ENCODE measurements at regions not wholly inside any gene's neighbourhood (a gene's known extent, or its start where the extent isn't known, plus 50 kb on each side); places are given as distances from the start of the nearest gene placed in this dataset.

DNA sequence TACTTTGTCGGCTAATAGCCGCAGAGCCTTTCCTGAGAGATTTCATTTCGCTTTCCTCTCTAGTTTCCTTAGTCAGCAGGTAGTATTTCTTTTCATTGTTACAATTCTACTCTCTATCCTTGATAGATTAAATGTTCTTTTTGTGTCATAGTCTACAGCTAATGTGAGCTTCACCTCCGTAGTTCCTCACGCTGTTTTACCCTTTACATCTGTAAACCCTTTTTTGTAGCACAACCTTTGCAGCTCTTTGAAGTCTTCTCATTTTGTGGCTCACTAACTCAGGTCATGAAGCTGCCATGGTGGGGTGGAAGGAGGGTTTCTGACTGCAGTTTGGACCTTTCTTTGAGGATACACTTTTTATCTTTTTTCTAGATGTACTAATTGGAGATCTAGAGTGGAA is 1008.8 kb upstream of the PABPC4L start:
- no peaks in the 10 kb centered on the region for H3K27me3 Mint-ChIP-seq
- H3K9me3 Mint-ChIP-seq = no peaks in the 10 kb centered on the region
- no peak overlapping the region for H3K4me3 Mint-ChIP-seq
- ChIA-PET POLR2A (no interaction called here), CTCF (no interaction called here)
- no peak overlapping the region for H3K27ac Mint-ChIP-seq
- no peaks in the 10 kb centered on the region for H3K4me1 Mint-ChIP-seq
- DNase-seq = no peak
- H3K36me3 Mint-ChIP-seq (ENCODE audit: low read depth) = no peaks in the 10 kb centered on the region

- DNase-seq = no peak
- POLR2A ChIA-PET = no interaction called here
- CTCF ChIA-PET = no interaction called here
- Mint-ChIP-seq H3K27me3 (no peaks in the 10 kb centered on the region), H3K4me1 (no peaks in the 10 kb centered on the region), H3K4me3 (no peak overlapping the region), H3K9me3 (no peaks in the 10 kb centered on the region), H3K27ac (no peak overlapping the region), H3K36me3 (ENCODE audit: low read depth) (no peaks in the 10 kb centered on the region)
These were observed 1005.9 kb upstream of the PABPC4L start for GRCh38 chr4:135207531-135207930.

GRCh38 chr4:135204311-135204710 is 1002.7 kb upstream of the PABPC4L start:
- ChIA-PET POLR2A (no interaction called here), CTCF (no interaction called here)
- DNase-seq = no peak
- Mint-ChIP-seq H3K9me3 (no peaks in the 10 kb centered on the region), H3K36me3 (ENCODE audit: low read depth) (no peaks in the 10 kb centered on the region), H3K4me3 (no peak overlapping the region), H3K27ac (no peak overlapping the region), H3K27me3 (no peaks in the 10 kb centered on the region), H3K4me1 (no peaks in the 10 kb centered on the region)

GRCh38 chr4:135201081-135201480 is 999.5 kb upstream of the PABPC4L start:
- Mint-ChIP-seq H3K9me3 (no peaks in the 10 kb centered on the region), H3K27ac (no peak overlapping the region), H3K27me3 (no peaks in the 10 kb centered on the region), H3K36me3 (ENCODE audit: low read depth) (no peaks in the 10 kb centered on the region), H3K4me3 (no peak overlapping the region), H3K4me1 (no peaks in the 10 kb centered on the region)
- no peak for DNase-seq
- ChIA-PET CTCF (no interaction called here), POLR2A (no interaction called here)

DNA sequence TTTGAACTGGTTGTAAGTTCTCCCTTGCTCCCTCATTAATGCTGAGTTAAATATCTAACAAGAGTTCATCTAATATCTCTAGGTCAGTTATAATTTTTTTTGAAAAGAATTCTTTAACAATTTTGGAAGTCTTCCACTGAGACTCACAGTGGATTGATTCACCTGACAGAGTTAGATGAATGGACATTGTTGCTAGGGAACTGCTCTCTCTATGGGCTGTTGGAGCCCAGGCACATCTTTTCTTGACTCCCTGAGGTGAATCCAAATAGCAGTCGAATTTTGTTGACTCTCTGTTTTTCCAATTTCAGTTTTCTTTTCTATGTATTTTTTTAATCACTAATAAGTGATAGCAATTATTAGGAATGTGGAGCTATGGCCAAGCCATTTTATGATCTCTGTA is 996.1 kb upstream of the PABPC4L start:
- no peaks in the 10 kb centered on the region for H3K36me3 Mint-ChIP-seq (ENCODE audit: low read depth)
- no peak overlapping the region for H3K27ac Mint-ChIP-seq
- no peak for DNase-seq
- H3K4me3 Mint-ChIP-seq = no peak overlapping the region
- no peaks in the 10 kb centered on the region for H3K9me3 Mint-ChIP-seq
- POLR2A ChIA-PET = no interaction called here
- CTCF ChIA-PET = no interaction called here
- no peaks in the 10 kb centered on the region for H3K27me3 Mint-ChIP-seq
- no peaks in the 10 kb centered on the region for H3K4me1 Mint-ChIP-seq

GRCh38 chr4:135194477-135194876 is 992.9 kb upstream of the PABPC4L start:
- no peaks in the 10 kb centered on the region for H3K27me3 Mint-ChIP-seq
- ChIA-PET POLR2A (no interaction called here), CTCF (no interaction called here)
- no peaks in the 10 kb centered on the region for H3K4me1 Mint-ChIP-seq
- no peak for DNase-seq
- H3K27ac Mint-ChIP-seq = no peak overlapping the region
- H3K4me3 Mint-ChIP-seq = no peak overlapping the region
- no peaks in the 10 kb centered on the region for H3K36me3 Mint-ChIP-seq (ENCODE audit: low read depth)
- H3K9me3 Mint-ChIP-seq = no peaks in the 10 kb centered on the region

GRCh38 chr4:135192751-135193535 is 991.4 kb upstream of the PABPC4L start:
- Mint-ChIP-seq H3K4me3 (no peak overlapping the region), H3K4me1 (no peaks in the 10 kb centered on the region), H3K27ac (no peak overlapping the region), H3K9me3 (no peaks in the 10 kb centered on the region), H3K27me3 (no peaks in the 10 kb centered on the region), H3K36me3 (ENCODE audit: low read depth) (no peaks in the 10 kb centered on the region)
- no peak for DNase-seq
- ChIA-PET CTCF (interaction anchor here (0.7 kb wide), 1 partner anchor 356 kb away, joined by 3 read pairs; no protein-coding TSS in a partner anchor), POLR2A (no interaction called here)

- no peaks in the 10 kb centered on the region for H3K27me3 Mint-ChIP-seq
- CTCF ChIA-PET = no interaction called here
- DNase-seq = no peak
- H3K27ac Mint-ChIP-seq = no peak overlapping the region
- no peaks in the 10 kb centered on the region for H3K4me1 Mint-ChIP-seq
- no peaks in the 10 kb centered on the region for H3K36me3 Mint-ChIP-seq (ENCODE audit: low read depth)
- H3K9me3 Mint-ChIP-seq = no peaks in the 10 kb centered on the region
- no peak overlapping the region for H3K4me3 Mint-ChIP-seq
- POLR2A ChIA-PET = no interaction called here
These were observed 990.0 kb upstream of the PABPC4L start for GRCh38 chr4:135191596-135191995.

DNA sequence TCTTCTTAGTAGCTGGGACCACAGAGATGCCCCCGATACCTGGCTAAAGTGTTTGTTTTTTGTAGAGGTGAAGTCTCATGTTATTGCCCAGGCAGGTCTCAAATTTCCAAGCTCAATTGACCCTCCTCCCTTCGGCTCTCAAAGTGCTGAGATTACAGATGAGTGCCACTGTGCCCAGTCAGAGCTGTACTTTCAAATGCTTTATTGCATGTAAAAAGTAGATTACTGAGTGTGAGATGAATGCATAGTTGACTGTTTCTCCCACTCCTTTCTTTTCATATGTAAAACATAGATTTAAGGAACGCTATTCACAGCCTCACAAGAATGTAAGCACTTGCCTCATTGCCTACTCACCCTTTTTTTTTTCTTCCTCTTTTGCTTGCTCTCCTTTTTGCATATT is 984.4 kb upstream of the PABPC4L start:
- no peak for DNase-seq
- Mint-ChIP-seq H3K36me3 (ENCODE audit: low read depth) (no peaks in the 10 kb centered on the region), H3K27ac (no peak overlapping the region), H3K4me1 (no peaks in the 10 kb centered on the region), H3K4me3 (no peak overlapping the region), H3K27me3 (no peaks in the 10 kb centered on the region), H3K9me3 (no peaks in the 10 kb centered on the region)
- ChIA-PET POLR2A (no interaction called here), CTCF (no interaction called here)

DNA sequence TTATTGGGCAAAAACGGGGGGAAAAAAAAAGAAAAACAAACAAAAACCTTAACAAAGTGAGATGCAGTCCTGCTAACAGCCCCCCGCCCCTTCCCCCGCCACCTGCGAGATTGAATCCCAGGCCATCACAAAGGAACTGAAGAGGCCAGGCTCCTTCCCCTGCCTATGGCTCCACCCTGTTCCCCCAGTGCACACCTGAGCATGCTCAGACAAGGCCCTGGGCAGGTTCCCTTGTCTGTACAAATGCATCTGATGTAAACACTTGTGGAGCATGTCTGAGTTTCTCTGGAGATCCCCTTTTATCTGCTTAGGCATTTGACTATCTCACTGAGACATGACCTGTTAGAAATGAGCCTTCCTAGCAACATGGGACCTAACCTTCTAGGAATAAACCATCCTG is 983.7 kb upstream of the PABPC4L start:
- Mint-ChIP-seq H3K9me3 (peaks cover 4% of the 10 kb centered on the region), H3K4me3 (no peak overlapping the region), H3K4me1 (no peaks in the 10 kb centered on the region), H3K27ac (no peak overlapping the region), H3K36me3 (ENCODE audit: low read depth) (no peaks in the 10 kb centered on the region), H3K27me3 (no peaks in the 10 kb centered on the region)
- DNase-seq = no peak
- ChIA-PET CTCF (no interaction called here), POLR2A (no interaction called here)

DNA sequence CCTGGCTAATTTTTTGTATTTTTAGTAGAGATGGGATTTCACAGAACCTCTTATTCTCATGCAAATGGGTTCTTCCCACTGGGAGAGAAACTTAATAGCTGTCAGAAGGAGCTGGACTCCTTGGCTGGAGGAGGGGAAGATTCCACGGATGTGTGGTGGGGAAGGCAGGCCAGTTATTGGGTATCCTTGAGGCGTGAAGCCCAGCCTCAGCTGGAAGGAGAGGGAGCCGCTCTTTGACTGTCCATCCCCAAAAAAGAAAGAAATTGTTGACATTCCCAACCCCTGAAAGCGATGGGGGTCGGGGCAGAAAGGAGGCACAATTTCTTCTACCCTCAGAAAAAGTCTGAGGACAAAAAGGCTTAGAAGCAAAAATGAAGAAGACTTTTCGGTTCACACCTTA is 983.1 kb upstream of the PABPC4L start:
- no peaks in the 10 kb centered on the region for H3K27me3 Mint-ChIP-seq
- CTCF ChIA-PET = no interaction called here

DNA sequence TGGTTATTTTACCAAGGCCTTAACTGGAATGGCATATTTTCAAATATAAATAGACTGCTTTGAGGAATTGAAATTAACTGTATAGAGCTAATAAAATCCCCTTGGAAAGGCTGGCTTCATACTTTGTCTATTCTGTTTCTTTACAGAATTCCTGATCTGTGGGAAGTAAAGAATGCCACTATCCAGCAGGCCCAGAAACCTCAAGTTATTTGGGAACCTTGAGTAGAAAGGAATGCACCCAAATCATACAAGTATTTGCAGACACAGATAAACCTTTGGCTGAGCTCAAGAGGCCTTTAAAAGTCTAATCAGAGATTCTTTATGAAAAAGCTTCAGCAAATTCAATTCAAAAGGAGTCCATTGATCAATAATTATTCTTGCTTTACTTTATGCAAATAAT is 975.7 kb upstream of the PABPC4L start:
- CTCF ChIA-PET = interaction anchor here (1.1 kb wide), 1 partner anchor 13 kb away, joined by 5 read pairs; no protein-coding TSS in a partner anchor
- no peaks in the 10 kb centered on the region for H3K36me3 Mint-ChIP-seq (ENCODE audit: low read depth)

More for the DNA sequence above, 983.1 kb upstream of the PABPC4L start:
- POLR2A ChIA-PET = no interaction called here
- DNase-seq = no peak
- Mint-ChIP-seq H3K4me3 (no peak overlapping the region), H3K4me1 (no peaks in the 10 kb centered on the region), H3K27ac (no peak overlapping the region), H3K36me3 (ENCODE audit: low read depth) (no peaks in the 10 kb centered on the region), H3K9me3 (peaks cover 4% of the 10 kb centered on the region)

GRCh38 chr4:135166661-135167060 is 965.1 kb upstream of the PABPC4L start:
- Mint-ChIP-seq H3K9me3 (peaks cover 3% of the 10 kb centered on the region), H3K27ac (no peak overlapping the region), H3K4me3 (no peak overlapping the region), H3K27me3 (no peaks in the 10 kb centered on the region), H3K4me1 (no peaks in the 10 kb centered on the region), H3K36me3 (ENCODE audit: low read depth) (no peaks in the 10 kb centered on the region)
- DNase-seq = no peak
- POLR2A ChIA-PET = no interaction called here
- CTCF ChIA-PET = no interaction called here

More for the DNA sequence above, 975.7 kb upstream of the PABPC4L start:
- Mint-ChIP-seq H3K4me3 (no peak overlapping the region), H3K27ac (no peak overlapping the region), H3K4me1 (no peaks in the 10 kb centered on the region), H3K9me3 (peaks cover 4% of the 10 kb centered on the region), H3K27me3 (no peaks in the 10 kb centered on the region)
- no peak for DNase-seq
- POLR2A ChIA-PET = no interaction called here

- H3K9me3 Mint-ChIP-seq = peaks cover 3% of the 10 kb centered on the region
- no peak overlapping the region for H3K4me3 Mint-ChIP-seq
- H3K36me3 Mint-ChIP-seq (ENCODE audit: low read depth) = no peaks in the 10 kb centered on the region
- no peaks in the 10 kb centered on the region for H3K4me1 Mint-ChIP-seq
- H3K27ac Mint-ChIP-seq = no peak overlapping the region
- no peak for DNase-seq
- H3K27me3 Mint-ChIP-seq = no peaks in the 10 kb centered on the region
- POLR2A ChIA-PET = no interaction called here
- CTCF ChIA-PET = interaction anchor here (1.7 kb wide), 1 partner anchor 12 kb away, joined by 5 read pairs; no protein-coding TSS in a partner anchor
These were observed 963.0 kb upstream of the PABPC4L start for GRCh38 chr4:135164601-135165000.

Data from activated CD4-positive, alpha-beta T cell treated with anti-CD3 and anti-CD28 coated beads, Interleukin-2, amount 10 ng/mL, durations not matched to agents 7 days and 5 days (primary cell).